Kidney glomerular epithelial cell (primary cell): ENCODE measurements at regions not wholly inside any gene's neighbourhood (a gene's known extent, or its start where the extent isn't known, plus 50 kb on each side); places are given as distances from the start of the nearest gene placed in this dataset.
A peak's percentile ranks its signal among the peaks of the same experiment; 100 is the strongest.
"Not testable (repeated sequence)": the region's sequence is repeated elsewhere in the genome, so short reads cannot be mapped to it uniquely, and the experiment has no call there.

Source experiments
- DNase-seq: peaks from one replicate; lab custom pipeline; 2025; lab: John Stamatoyannopoulos, UW

DNA sequence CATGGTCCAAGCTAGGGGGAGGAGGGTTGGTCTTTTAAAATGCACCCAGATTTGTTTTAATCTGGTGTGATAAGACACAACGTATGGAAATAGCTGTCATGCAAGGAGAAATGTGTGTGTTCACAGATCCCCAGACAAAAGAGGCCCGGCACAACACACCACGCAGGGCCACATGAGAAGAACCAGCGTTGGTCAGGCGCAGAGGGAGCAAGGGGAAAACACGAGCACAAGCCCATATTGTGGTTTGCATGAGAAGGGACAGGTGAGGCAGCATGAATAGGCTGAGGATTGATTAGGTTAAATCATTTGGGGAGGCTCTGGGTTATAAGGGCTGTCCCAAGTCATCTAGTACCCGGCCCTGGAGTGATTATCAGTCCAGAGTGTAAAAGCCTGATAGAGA is 272.5 kb upstream of the NCKAP5 start:
- no peak for DNase-seq

DNA sequence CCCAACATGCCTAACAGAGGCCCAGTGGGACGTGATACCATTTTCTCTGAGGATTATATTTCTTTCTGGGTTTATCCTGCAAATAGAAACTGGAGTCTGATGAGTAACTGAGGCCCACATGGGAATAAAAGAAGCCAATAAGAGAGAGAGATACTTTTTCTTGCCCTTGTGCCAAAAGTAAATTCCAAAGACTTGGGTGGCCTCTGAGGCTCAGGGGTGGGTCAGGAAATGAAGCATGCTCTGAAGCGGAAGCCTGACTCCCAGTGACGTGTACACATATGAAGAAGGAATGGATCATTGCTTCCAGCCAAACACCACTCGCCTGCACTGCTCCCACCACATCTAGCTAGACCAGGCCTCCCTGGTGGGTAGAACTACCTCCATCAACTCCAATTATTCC is 273.6 kb upstream of the NCKAP5 start:
- DNase-seq, result peak; percentile 94

DNA sequence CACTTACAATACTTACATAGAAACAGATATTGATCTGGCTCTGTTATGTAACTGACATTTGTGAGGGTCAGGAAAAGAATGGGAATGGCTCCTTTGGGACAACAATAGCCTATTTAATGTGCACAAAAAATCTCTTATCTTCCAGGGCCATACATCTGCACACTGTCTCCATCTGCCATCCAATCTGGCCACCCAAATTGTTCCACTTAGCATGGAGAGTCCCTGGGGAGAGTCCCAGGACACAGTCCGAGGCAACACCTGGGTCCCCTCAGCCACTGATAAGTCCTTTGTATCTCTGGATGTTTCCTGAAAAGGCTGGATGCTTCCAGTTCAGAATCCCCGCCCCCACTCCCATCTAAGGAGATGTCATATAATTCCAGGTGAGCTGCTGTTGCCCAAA is 274.2 kb upstream of the NCKAP5 start:
- no peak for DNase-seq

DNA sequence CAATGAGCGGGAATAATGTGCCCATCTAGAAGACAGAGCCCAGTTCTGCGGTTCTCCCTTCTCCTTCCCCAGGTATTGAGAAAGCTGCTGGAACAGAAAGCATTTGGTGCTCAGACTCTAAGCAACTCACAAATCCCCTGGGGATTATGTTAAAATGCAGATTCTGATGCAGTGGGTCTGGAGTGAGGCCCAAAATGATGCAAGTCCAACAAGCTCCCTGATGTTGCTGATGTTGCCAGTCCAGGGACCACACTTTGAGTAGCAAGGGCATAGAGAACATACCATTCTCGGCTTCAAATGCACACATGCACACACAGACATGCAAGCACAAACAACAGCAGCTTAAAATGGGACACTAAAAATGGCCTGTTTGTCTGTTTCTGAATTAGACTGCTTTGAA is 274.8 kb upstream of the NCKAP5 start:
- DNase-seq, result no peak

DNA sequence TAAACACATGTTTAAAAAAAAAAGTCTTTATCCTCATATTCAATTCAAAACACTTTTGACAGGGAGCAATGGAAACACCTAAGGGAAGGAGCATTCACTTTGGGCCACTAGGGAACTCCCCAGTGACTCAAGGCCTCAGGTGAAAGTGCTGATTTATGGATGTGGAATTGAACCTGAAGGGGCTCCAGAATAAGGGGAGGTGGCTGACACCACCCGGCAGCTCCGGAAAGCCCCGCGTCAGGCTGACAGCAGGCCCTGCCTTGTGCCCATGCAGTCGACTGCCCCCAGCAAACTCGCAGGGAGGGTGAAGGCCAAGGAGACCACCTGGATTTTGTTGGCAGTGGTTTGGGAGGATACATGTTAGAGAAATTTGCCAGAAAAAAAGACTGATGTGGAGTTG is 275.3 kb upstream of the NCKAP5 start:
- DNase-seq, result no peak

DNA sequence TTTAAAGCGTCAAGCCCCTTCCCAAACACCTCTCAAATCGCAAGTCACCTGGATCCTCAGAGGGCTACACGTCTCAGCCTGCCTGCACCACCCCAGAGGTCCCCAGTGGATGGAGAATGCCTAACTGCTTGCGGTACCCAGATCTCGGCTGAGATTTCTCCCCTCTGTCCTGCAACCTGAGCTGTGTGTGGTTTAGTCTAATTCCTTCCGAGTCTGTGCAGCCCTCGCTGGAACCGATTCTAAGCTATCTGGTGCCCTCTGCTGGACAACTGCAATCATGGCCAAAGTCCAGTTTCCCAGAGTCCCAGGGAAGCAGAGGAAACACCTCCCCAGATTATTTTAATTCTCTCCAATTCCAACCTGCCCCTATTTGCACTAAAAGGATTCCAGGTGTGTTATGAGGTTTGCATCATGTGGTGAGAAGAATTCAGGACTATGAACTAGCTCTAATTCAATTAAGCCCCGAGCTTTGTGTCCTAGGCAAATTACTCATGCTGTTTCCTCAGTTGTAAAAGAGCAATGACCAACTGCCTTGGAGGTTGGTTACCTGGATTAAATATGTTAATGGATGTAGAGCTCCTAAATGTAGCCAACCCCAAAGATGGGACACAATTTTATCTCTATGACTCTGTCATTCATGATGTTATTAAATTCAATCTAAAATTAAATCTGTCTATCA is 276.1 kb upstream of the NCKAP5 start:
- DNase-seq, result peak; percentile 82

DNA sequence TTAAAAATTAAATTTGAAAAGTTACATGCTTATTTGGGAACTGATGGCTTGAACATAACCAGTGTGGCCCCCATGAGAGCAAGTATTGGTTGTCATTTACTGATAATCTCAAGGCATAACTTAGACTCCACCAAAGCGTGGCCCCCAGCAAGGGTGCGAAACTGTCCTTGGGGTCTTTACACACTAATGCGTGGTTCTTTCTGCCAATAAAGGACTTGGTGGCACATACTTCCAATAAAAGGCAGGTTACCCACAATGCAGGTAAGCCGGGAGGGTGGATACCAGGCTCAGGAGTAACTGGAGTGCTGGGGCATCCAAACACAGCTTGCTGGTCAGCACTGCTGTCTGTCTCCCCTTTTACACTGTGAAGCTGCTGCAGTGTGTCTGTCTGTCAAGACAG is 278.2 kb upstream of the NCKAP5 start:
- DNase-seq, result no peak

DNA sequence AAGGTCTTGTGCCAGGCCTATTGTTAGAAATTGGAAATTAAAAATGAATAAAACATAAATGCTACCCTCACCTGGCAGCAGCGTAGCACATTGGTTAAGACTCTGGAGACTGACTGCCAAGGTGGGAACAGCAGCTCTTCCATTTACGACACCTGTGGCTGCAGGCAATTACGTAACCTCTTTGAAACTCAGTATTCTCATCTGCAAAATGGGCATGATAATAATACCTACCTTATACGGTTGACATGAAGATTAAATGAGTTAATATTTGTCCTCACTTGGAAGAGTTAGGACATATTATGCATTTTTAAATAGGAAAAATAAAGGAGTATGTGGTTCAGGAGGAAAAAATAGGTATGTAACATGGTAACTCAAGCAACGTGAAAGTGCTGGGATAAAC is 279.3 kb upstream of the NCKAP5 start:
- DNase-seq, result no peak

DNA sequence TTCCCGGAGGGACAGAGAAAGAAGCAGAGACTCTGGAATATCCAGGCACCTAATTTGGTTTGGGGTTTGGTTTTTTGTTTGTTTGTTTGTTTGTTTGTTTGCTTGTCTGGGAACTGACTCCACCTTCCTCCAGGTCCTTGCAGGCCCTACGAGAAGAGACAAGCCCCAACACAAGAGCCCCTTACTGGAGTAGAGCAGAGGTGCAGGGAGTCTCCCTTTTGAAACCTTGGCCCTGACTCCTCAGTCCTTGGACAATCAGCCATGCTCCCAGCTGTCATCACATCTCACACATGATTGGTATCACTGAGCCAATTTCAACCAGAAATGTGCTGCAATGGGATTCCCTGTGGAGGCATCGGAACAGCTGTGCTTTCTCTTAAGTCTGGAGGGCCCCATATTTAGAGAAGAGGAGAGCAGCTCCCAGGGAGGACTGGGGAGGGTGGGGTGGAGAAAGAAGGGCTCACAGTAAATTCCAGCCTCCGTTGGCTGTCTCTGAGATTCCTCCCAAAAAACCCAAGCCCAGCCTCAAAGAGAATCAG is 279.9 kb upstream of the NCKAP5 start:
- no peak for DNase-seq

DNA sequence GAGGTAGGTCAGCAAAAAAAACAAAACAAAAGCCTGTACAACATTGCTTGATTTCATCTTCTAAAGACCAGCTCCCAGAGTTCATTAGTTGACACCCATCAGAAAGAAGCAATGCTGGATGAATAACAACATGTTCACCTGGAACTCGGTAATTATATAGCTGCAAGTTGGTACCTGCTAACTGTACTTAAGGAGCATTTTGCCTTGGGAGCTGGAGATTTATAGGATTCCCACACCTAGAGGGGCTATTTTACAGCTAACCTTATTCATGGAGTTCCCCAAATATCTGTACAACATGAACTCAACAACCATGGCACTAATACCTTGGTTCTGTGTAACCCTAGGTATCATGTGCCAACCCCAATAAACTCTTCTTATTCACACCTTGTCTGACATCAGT is 281.1 kb upstream of the NCKAP5 start:
- DNase-seq, result no peak

DNA sequence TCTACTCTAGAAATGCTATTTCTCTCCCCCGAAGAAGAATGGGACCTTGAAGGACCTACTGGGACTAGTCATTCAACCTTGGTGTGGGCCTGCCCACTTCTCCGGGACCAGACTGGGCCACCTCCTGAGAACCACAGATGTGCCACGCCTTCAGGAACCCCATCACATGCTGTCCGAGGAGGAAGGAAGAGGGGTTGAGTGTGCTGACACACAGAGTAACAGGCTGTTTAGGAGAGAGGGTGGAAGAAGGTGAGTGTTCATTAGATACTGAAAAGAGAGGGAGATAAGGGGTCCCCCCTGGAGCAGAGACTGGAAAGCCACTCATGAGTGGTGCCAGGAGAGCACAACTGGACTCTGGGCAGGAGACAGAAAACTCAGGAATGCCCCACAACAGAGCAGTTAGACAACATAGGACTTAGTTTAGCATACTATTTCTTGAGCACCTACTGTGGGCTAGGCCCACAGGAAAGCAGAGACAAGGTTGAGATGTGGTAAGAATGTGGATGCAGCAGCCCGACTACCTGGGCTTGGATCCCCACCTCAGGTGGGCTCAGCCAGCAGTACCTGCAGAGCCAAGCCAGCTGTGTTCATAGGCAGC is 286.4 kb upstream of the NCKAP5 start:
- DNase-seq, result no peak

DNA sequence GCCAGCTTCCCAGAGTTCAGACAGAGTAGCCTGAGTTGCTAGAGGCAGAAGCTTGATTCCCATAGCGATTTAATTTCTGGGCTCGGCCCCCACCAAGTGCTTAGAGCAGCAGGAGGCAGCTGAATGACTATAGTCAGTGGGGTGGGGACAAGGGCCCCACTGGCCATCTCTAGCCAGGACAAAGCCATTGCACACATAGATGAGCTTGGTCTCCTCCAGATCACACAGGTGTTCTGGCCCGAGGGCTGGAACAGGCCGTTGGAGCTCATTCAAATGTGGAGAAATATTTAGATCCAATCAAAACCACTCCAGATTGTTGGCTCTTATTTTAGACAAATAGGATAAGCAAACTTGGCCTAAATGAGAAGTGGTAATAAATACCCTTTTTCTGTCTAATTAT is 287.3 kb upstream of the NCKAP5 start:
- DNase-seq, result no peak

DNA sequence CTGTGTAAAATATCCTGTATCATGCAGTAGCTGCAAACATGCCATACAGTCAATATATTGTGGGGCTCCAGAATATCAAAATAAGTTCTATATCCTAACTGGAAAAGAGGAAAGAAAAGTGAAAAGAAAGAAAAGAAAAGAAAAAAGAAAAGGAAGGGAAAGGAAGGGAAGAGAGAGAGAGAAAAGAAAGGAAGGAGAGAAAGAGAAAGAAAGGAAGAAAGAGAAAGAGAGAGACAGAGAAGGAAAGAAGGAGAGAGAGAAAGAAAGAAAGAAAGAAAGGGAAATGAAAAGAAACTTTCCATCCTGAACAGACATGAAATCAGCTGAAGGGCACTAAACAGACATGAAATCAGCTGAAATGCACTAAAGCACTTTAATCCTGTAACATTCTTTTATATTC is 288.4 kb upstream of the NCKAP5 start:
- DNase-seq, result no peak

DNA sequence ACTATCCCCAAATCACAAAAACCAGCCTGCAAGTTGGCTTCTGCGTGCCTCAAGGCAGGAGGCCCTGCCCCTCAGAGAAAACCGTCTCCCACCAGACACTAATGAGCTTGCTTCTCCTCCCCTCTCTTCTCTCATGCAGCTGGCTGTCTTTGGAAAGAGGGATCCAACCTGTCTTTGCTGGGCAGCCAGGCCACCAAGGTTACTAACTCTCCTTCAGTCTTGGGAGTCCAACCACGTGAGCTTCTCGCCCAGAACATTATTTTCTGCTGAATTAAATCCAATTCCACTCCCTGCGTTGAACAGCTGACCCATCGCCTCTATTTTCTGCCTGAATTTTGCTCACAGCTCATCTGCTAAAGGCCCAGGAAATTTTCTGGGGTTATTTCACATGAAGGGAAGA is 291.3 kb upstream of the NCKAP5 start:
- DNase-seq, result no peak

DNA sequence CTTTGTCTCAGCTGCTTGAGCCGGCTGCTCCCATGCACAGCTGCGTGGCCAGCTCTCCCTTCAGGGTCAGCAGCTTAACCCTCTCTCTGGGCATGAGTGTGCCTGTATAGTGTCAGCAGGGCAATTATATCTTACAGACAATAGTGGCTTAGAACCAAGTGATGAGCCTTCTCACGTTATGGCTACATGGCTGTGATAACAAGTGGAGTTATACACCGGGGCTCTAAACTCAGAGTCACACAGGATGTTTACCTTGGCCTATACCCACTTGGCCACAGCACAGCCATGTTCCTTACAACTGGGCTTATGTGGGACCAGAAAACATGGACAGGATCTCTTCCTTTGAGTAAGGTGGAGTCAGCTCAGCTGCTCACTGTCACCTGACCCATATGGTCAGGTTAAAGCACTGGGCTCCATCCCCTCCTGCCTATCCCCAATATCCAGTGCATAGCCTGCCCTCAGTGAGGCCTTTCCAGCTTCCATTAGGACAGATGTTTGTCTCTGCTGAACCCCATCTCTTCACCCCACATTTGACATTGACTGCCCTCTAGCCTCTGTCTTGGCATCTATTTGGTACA is 294.2 kb upstream of the NCKAP5 start:
- DNase-seq, result no peak

DNA sequence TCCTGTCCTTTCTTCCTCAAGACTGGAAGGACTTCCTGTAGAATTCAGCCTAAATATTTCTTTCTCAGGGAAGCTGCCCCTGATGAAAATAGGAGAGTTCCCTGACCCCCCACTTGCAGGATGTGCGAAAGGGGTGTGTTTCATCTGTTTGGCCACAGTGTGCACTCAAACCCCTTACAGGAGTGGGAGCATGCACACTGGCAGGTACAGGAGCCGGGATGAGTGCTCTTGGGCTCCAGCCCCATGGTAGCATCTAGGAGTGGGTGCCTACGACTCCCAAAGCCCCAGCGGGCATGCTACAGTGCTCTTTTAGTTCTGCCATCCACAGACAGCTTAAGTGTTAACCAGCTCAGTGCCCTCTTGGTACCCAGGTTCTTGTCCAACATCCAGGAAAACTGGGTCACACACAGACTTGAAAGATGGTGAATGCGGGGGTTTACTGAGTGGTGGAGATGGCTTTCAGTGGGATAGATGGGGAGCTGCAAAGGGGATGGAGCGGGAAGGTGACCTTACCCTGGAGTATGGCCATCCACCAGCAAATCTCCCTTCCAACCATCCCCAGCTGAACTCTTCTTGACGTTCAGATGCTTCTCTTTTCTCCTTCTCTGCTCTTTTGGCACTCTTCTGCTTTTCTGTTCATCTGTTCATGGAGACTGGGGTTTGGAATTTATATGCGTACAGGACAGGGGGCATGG is 295.0 kb upstream of the NCKAP5 start:
- no peak for DNase-seq

DNA sequence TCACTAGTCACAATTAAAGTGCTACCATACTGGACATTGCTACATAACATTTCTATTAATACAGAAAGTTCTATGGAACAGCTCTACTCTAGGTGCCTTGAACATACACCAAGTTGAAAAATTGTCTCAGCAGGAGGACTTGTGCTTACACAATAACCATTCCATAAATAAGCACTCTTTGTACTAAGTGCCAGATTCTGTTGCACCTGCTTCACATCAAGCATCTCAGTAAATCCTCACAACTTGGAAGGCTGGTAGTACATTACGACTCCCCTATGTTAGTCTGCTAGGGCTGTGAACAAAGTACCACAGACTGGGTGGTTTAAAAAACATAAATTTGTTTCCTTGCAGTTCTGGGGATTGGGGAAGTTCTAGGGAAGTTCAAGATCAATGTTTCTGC is 296.9 kb upstream of the NCKAP5 start:
- no peak for DNase-seq

DNA sequence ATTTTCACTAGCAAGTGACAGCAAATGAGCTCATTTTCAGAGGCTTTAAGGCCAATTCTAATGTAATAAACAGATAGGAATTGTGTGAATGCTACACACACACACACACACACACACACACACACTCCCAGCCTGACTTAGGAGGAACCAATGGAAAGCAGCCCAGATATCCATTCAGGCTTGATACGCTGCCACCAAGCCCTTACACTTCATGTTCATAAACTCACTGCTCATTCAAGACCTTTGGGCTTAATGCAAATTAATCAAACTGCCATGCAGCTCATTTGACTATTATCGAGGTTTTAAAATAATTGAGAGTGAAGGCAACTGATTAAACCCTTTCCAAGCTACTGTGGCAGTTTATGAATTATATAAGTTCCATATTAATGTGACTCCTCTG is 298.9 kb upstream of the NCKAP5 start:
- no peak for DNase-seq

DNA sequence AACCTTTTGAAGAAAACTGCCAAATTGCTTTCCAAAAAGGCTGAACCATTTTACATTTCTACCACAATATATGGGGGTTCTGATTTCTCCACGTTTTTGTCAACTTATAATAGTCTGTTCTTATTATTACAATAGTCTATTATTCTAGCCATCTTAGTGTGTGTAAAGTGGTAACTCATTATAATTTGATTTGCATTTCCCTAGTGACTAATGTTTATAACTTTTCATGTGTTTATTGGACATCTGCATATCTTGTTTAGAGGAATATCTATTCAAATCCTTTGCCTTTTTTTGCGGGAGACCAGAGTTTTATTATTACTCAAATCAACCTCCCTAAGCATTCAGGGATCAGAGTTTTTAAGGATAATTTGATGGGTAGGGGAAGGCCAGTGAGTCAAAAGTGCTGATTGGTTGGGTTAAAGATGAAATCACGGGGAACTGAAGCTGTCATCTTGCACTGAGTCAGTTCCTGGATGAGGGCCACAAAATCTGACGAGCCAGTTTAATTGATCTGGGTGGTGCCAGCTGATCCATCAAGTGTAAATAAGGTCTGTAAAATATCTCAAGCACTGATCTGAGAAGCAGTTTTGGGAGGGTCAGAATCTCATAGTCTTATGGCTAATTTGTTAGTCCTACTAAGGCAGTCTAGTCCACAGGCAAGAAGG is 303.4 kb upstream of the NCKAP5 start:
- no peak for DNase-seq

DNA sequence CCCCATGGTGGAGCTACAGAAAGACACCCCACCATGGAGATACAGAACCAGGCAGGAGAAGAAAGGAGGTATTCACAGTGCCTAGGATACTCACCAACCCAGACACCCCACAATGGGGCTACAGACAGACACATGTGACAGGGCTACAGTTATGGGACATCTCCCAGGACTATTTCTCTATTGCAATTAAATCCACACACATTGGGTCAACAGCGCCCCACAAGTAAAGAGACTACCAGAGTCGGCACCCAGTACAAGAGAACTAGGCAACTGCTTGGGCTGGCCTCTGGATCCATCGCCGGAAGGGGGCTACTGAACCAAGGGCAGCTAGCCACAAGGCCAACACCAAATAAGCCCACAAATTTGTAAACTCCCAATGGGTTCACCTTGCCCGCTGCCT is 310.1 kb upstream of the NCKAP5 start:
- DNase-seq, result no peak

DNA sequence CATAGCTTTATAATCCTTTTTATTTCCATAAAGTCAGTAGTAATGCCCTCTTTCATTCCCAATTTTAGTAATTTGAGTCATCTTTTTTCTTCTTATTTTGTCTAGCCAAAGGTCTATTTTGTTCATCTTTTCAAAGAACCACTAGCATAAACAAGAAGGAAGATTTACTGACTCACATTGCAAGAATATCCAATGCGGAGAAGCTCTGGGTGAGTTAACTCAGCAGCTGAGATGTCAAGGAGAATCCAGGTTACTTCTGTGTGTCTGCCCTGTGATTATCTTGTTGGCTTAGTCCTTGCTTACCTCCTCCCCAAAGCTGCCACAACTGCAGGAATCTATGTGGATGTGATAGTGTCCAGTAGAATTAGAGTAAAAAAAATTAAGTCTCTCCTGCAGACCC is 311.4 kb upstream of the NCKAP5 start:
- no peak for DNase-seq

DNA sequence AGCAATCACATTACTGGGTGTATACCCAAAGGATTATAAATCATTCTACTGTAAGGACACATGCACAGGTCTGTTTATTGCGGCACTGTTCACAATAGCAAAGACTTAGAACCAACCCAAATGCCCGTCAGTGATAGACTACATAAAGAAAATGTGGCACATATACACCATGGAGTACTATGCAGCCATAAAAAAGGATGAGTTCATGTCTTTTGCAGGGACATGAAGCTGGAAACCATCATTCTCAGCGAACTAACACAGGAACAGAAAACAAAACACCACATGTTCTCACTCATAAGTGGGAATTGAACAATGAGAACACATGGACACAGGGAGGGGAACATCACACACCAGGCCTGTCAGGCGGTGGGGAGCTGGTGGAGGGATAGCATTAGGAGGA is 313.9 kb upstream of the NCKAP5 start:
- not testable (repeated sequence) for DNase-seq
